ENCODE measurements at regions not wholly inside any gene's neighbourhood (a gene's known extent, or its start where the extent isn't known, plus 50 kb on each side); places are given as distances from the start of the nearest gene placed in this dataset.

- Histone ChIP-seq H3K27ac (no peak overlapping the region), H3K4me1 (ENCODE audit: low read depth, poor library complexity, severe bottlenecking) (no peaks in the 10 kb centered on the region), H3K79me2 (ENCODE audit: insufficient read depth, low read depth) (no peaks in the 10 kb centered on the region), H4K20me1 (ENCODE audit: insufficient read depth) (no peaks in the 10 kb centered on the region), H2AFZ (ENCODE audit: low read depth) (no peak overlapping the region), H3K27me3 (ENCODE audit: insufficient read depth, low read depth) (no peaks in the 10 kb centered on the region), H3K36me3 (ENCODE audit: insufficient read depth) (no peaks in the 10 kb centered on the region), H3K4me3 (IDR thresholded peaks at IDR 0.05; ENCODE audit: insufficient read depth, low read depth, low read length) (no peak overlapping the region), H3K4me2 (no peak overlapping the region), H3K9ac (no peak overlapping the region)
- TF ChIP-seq CTCF (conservative IDR thresholded peaks at IDR 0.05; ENCODE audit: low read depth, low read length): no peak
Observed at GRCh38 chr4:24720436-24720835, 74.9 kb upstream of the SOD3 start.

- Histone ChIP-seq H3K27me3 (ENCODE audit: insufficient read depth, low read depth) (no peaks in the 10 kb centered on the region), H3K4me3 (IDR thresholded peaks at IDR 0.05; ENCODE audit: insufficient read depth, low read depth, low read length) (no peak overlapping the region), H3K4me2 (no peak overlapping the region), H3K36me3 (ENCODE audit: insufficient read depth) (no peaks in the 10 kb centered on the region), H2AFZ (ENCODE audit: low read depth) (no peak overlapping the region), H4K20me1 (ENCODE audit: insufficient read depth) (no peaks in the 10 kb centered on the region), H3K9ac (no peak overlapping the region), H3K27ac (no peak overlapping the region), H3K79me2 (ENCODE audit: insufficient read depth, low read depth) (no peaks in the 10 kb centered on the region), H3K4me1 (ENCODE audit: low read depth, poor library complexity, severe bottlenecking) (no peaks in the 10 kb centered on the region)
- TF ChIP-seq CTCF (conservative IDR thresholded peaks at IDR 0.05; ENCODE audit: low read depth, low read length): no peak
Observed at GRCh38 chr4:24720979-24721378, 74.4 kb upstream of the SOD3 start.

- Histone ChIP-seq H3K27me3 (ENCODE audit: insufficient read depth, low read depth) (no peaks in the 10 kb centered on the region), H4K20me1 (ENCODE audit: insufficient read depth) (no peaks in the 10 kb centered on the region), H3K79me2 (ENCODE audit: insufficient read depth, low read depth) (no peaks in the 10 kb centered on the region), H2AFZ (ENCODE audit: low read depth) (no peak overlapping the region), H3K4me3 (IDR thresholded peaks at IDR 0.05; ENCODE audit: insufficient read depth, low read depth, low read length) (no peak overlapping the region), H3K27ac (no peak overlapping the region), H3K9ac (no peak overlapping the region), H3K4me2 (no peak overlapping the region), H3K36me3 (ENCODE audit: insufficient read depth) (no peaks in the 10 kb centered on the region), H3K4me1 (ENCODE audit: low read depth, poor library complexity, severe bottlenecking) (no peaks in the 10 kb centered on the region)
- no peak for TF ChIP-seq CTCF (conservative IDR thresholded peaks at IDR 0.05; ENCODE audit: low read depth, low read length)
Observed at GRCh38 chr4:24722026-24722568, 73.3 kb upstream of the SOD3 start.

- Histone ChIP-seq H3K79me2 (ENCODE audit: insufficient read depth, low read depth) (no peaks in the 10 kb centered on the region), H2AFZ (ENCODE audit: low read depth) (no peak overlapping the region)
- TF ChIP-seq CTCF (conservative IDR thresholded peaks at IDR 0.05; ENCODE audit: low read depth, low read length): no peak
Observed at GRCh38 chr4:24727390-24728224, 67.8 kb upstream of the SOD3 start.

More at GRCh38 chr4:24727390-24728224, 67.8 kb upstream of the SOD3 start:
- Histone ChIP-seq H3K9ac (no peak overlapping the region), H3K36me3 (ENCODE audit: insufficient read depth) (no peaks in the 10 kb centered on the region), H3K4me1 (ENCODE audit: low read depth, poor library complexity, severe bottlenecking) (no peaks in the 10 kb centered on the region), H3K27ac (no peak overlapping the region), H3K27me3 (ENCODE audit: insufficient read depth, low read depth) (no peaks in the 10 kb centered on the region), H3K4me3 (IDR thresholded peaks at IDR 0.05; ENCODE audit: insufficient read depth, low read depth, low read length) (no peak overlapping the region), H4K20me1 (ENCODE audit: insufficient read depth) (no peaks in the 10 kb centered on the region), H3K4me2 (no peak overlapping the region)

Data from KMS-11 (cell line).